ENCODE measurements at regions not wholly inside any gene's neighbourhood (a gene's known extent, or its start where the extent isn't known, plus 50 kb on each side); places are given as distances from the start of the nearest gene placed in this dataset.
"Not testable (repeated sequence)": the region's sequence is repeated elsewhere in the genome, so short reads cannot be mapped to it uniquely, and the experiment has no call there.

DNA sequence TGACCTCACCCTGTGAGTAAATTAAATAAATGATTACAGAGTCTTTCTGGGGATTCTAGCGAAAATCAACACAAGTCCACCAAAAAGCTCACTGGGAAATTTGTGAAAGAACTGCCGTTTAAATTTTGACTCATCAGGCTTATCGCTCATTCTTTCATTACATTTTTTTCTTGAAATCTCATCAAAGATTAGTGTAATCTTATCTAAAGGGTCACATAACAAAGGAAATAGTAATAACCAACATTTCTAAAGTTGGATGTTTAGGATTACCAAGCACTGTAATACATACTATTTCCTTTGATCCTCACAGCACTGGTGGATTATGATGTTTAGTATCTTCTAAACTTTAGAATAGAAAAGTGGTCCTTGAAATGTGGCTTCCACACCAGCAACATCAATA lies 111.1 kb upstream of the CBLB start:
- DNase-seq, result no peak

GRCh38 chr3:105982207-105982606 lies 113.4 kb upstream of the CBLB start:
- no peak for DNase-seq

DNA sequence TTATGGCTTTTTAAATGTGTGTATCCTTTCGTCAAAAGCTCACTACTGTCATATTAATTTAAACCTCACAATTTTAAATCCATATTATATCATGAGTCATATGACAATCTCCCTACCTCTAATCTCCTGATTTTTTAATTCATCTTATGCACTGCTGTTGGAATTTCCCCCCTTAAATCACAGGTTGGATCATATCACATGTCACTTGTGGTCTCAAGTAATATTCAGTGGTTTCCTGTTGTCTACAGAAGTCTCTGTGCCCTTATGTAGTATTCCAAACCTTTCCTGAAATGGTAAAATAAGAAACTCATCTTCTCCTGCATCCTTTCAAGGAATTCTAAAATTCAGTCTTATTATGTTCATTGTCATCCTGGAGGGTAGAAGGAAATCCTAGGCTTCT lies 116.0 kb upstream of the CBLB start:
- DNase-seq, result no peak

- DNase-seq, result not testable (repeated sequence)
Observed at GRCh38 chr3:105986343-105986742, 117.5 kb upstream of the CBLB start.

DNA sequence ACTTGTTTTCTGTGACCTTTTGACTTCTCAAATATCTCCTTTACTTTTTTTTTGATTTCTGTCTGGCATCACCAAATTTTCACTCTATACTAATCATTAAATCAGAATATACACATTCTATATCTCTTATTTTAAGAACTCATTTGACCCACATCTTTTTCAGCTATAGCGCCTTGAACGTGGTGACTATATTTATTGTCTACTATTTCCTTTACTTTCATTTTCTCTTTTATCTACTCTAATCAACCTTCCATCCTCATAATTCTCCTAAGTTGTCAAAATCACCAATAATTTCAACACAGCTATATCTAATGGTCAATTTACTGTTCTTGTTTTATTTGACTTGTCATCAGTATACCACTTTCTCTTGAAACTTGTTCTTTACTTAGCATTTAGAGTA lies 119.0 kb upstream of the CBLB start:
- DNase-seq, result no peak

- DNase-seq, result no peak
Observed at GRCh38 chr3:105988540-105989212, 119.9 kb upstream of the CBLB start.

DNA sequence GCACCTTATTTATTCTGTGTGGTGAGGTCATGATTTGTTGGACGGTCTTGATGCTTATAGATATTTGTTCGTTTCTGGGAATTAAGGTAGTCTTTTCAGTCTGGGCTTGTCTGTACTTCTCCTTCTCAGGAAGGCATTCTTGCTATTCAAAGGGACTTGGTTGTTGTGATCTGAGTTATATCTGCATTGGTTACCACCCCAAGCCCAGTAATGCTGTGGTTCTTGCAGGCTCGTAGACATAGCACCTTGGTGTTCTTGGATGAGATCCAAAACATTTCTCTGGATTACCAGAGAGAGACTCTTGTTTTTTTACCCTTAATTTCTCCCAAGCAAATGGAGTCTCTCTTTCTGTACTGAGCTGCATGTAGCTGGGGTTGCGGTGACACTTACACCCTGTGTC lies 128.0 kb upstream of the CBLB start:
- no peak for DNase-seq

GRCh38 chr3:105997466-105997799 lies 128.6 kb upstream of the CBLB start:
- DNase-seq, result no peak

DNA sequence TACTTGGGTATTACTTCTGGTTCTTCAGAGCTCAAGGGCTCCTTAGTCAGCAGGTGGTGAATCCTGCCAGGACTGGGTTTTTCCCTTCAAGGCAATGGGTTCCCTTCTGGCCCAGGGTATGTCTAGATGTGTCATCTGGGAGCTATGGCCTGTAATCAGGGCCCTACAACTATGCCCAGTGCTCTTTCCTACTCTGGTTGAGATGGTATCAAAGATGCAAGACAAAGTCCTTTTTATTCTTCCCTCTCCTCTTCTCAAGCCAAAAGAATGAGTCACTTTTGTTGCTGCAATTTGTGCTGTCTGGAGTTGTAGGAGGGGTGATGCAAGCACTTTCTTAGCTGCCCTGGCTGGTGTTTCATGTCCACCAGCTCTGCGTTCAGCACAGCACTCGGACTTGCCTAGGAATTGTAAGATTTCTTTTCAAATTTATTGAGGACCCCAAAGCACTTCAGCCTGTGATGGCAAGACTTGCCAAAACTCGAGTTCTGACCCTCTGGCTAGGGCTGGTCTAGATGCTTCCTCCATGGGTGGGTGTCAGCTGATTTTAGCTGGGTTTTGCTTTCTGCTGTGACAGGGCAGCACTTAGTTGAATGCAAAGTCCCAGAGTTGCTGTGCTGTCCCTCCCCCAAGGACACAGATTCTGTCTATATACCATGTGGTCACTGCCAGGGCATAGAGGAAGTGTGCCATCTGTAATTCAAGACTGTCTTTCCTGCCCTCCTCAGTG lies 129.2 kb upstream of the CBLB start:
- no peak for DNase-seq

GRCh38 chr3:105999856-106000255 lies 131.0 kb upstream of the CBLB start:
- no peak for DNase-seq

- no peak for DNase-seq
Observed at GRCh38 chr3:106001923-106002322, 133.1 kb upstream of the CBLB start.

GRCh38 chr3:106004137-106004681 lies 135.4 kb upstream of the CBLB start:
- DNase-seq, result no peak

DNA sequence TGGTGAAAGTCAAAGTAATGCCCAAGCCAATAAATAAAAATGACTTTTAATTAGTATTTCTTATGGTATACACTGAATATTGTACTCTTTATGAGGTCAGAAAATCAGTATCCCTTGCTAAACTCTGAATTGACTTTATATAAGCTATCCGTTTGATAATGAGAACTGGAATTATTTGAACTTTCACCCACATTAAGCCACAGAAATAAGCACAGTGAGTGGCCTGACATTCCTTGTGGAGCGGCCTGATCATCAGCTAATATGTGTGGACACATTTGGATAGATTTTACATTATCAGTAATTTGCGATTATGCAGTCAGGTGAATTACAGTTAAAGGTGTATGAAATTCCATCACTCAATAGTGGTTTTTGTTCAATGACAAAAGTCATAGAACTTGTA lies 136.0 kb upstream of the CBLB start:
- no peak for DNase-seq

DNA sequence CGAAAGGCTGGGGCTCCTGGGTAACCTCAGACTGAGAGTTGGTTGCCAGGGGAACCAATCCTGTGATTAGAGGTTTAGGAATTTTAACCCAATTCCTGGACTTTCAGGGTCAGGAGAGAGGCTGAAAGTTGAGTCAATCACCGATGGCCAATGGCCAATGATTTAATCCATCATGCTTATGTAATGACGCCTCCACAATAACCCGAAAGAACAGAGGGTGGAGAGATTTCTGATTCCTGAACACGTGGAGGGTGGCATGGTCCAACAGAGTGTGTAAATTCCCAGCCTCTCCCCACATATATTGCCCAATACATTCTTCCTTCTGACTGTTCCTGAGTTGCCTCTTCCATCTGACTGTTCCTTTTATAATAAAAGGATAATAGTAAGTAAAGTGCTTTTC lies 137.2 kb upstream of the CBLB start:
- DNase-seq, result no peak

GRCh38 chr3:106006571-106006970 lies 137.8 kb upstream of the CBLB start:
- no peak for DNase-seq

DNA sequence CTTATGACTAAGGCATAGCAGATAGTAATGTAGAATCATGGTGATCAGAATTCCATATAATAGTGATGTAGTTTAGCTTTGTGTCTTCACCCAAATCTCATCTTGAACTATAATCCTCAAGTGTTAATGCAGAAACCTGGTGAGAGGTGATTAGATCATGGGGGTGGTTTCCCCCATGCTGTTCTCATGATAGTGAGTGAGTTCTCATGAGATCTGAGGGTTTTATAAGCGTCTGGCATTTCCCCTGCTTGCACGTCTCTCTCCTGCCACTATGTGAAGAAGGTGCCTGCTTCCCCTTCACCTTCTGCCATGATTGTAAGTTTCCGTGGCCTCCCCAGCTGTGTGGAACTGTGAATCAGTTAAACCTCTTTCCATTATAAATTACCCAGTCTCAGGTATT lies 138.7 kb upstream of the CBLB start:
- no peak for DNase-seq

DNA sequence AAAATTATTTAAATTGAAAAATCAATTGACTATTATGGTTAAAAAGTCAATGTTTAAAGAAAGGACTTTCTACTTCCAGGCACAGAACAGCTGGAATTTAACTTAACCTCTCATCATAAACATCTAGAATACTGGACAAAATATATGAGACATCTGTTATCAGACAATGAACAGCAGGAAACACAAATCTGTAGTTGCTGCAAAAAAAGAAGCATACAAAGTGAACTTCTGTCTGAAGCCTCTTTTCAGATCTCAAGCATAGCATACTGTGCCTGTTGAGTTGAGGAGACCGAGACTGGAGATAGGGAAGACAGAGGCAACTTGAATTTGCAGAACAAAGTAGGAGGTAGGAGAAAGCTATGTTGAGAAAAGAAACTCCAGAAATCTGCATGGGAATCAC lies 140.0 kb upstream of the CBLB start:
- no peak for DNase-seq

DNA sequence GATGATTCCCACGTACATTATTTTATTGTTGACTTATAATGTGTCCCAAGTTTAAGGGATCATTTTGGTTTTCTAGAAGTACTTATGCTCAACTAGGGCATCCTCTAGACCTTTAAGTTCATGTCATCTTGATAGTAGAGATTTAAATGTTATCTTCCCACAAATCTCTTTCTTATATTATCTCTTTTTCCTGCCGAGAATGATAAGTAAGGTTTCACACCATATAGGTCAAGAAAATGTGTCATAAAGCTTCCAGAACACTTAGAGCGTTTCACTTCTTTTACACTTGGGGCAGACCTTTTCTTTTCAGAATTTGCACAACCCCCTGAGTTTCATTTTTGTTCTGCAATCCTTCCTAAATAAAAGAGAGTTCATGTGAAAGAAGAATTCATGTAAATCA lies 142.0 kb upstream of the CBLB start:
- DNase-seq, result no peak

DNA sequence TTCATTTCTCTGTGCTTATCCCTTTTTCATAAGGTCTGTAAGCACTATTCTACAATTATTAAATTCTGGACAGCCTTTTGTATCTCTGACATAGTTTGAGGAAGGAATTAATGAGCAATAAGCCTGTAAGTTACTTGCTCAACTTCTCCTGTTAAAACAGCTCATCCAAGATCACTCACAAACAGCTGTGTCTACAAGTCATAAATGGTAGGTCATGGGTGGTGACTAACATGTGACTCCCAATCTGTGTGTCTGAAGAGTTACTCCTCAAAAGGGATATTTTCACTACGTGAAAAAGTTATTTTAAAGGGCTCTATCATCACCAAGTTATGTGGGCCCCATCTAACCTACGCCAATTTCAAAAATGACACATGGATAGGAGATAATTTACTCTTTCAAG lies 145.2 kb upstream of the CBLB start:
- no peak for DNase-seq

GRCh38 chr3:106014518-106014917 lies 145.7 kb upstream of the CBLB start:
- no peak for DNase-seq

GRCh38 chr3:106014971-106015370 lies 146.2 kb upstream of the CBLB start:
- no peak for DNase-seq

DNA sequence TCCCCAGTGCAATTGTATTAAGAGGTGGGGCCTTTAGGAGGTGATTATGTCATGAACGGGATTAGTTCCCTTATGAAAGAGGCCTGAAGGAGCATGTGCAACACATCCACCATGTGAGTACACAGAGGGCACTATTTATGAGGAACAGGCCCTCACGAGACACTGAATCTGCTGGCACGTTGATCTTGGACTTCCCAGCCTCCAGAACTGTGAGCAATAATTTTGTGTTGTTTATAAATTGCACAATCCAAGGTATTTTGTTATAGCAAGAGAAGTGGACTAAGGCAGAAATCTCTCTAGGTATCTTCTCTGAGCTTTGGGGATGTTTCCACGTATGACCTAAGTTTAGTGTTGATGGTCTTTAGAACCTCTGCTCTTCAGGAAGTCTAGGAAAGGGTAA lies 149.3 kb upstream of the CBLB start:
- no peak for DNase-seq

DNA sequence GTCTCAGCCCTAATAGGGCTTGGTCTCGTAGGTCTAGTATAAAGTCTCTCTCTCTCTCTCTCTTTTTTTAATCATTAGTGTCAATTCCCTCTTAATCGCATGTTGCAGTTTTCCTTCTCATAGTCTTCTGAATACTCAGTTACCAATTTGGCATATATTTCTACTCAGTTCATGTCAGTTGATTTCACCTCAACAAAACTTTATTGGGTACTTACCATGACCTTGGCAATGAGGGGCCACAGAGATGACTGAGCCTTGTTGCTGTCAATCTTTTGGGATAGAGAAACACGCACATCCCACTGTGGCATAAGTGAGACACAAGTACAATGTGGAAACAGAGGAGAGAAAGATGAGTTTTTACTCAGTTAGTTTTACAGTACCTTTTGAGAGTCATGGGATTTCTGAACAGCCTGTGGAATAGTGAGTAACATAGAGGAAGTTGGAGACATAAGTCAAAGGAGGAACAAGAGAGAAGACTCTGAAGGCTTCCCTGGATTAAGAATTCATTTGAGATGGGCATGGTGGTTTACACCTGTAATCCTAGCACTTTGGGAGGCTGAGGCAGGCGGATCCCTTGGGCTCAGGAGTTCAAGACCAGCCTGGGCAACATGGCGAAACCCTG lies 150.2 kb upstream of the CBLB start:
- DNase-seq, result no peak

DNA sequence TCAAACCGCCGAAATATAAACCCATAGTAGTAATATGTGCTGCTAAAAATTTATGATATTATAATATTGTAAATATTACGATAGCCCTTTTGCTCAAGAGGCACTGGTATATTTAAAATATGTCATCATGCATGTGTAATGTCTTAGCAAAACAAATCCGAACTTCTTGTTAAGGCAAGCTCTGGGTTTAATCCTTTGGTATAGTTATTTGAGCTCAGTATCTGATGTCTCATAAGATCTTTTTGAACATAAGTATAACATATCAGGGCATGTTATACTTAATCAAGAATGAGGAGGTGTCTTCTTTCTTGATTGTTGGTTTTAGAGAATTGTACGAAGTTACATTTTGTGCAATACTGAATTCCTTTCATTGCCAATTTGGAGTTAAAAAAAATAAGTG lies 154.1 kb upstream of the CBLB start:
- no peak for DNase-seq

Data from skin of body (tissue), 1 donor.